NCI-H1694 treated with DMSO at 0.1 percent for 48 hours (cell line): ENCODE measurements at regions not wholly inside any gene's neighbourhood (a gene's known extent, or its start where the extent isn't known, plus 50 kb on each side); places are given as distances from the start of the nearest gene placed in this dataset.
"Not testable (repeated sequence)": the region's sequence is repeated elsewhere in the genome, so short reads cannot be mapped to it uniquely, and the experiment has no call there.

Experiments
- DNase-seq: peaks from one replicate; lab custom pipeline; 2025; lab: John Stamatoyannopoulos, UW

GRCh38 chr1:195933835-195934234 lies 674.4 kb downstream of the KCNT2 start:
- no peak for DNase-seq

GRCh38 chr1:195915826-195916225 lies 692.4 kb downstream of the KCNT2 start:
- no peak for DNase-seq

- no peak for DNase-seq
Observed at GRCh38 chr1:195909061-195909460, 699.2 kb downstream of the KCNT2 start.

GRCh38 chr1:195908121-195908520 lies 700.1 kb downstream of the KCNT2 start:
- DNase-seq: no peak

GRCh38 chr1:195903203-195903602 lies 705.0 kb downstream of the KCNT2 start:
- no peak for DNase-seq

GRCh38 chr1:195902779-195903178 lies 705.5 kb downstream of the KCNT2 start:
- DNase-seq: no peak

GRCh38 chr1:195899762-195900352 lies 708.4 kb downstream of the KCNT2 start:
- no peak for DNase-seq

- DNase-seq: no peak
Observed at GRCh38 chr1:195898924-195899323, 709.3 kb downstream of the KCNT2 start.

- DNase-seq: no peak
Observed at GRCh38 chr1:195898373-195898772, 709.9 kb downstream of the KCNT2 start.

GRCh38 chr1:195897076-195897475 lies 711.2 kb downstream of the KCNT2 start:
- DNase-seq: no peak

- no peak for DNase-seq
Observed at GRCh38 chr1:195894411-195894810, 713.8 kb downstream of the KCNT2 start.

- DNase-seq: no peak
Observed at GRCh38 chr1:195886000-195886399, 722.2 kb downstream of the KCNT2 start.

- no peak for DNase-seq
Observed at GRCh38 chr1:195878478-195878877, 729.8 kb downstream of the KCNT2 start.

GRCh38 chr1:195876792-195877191 lies 731.4 kb downstream of the KCNT2 start:
- no peak for DNase-seq

- DNase-seq: no peak
Observed at GRCh38 chr1:195872376-195872775, 735.9 kb downstream of the KCNT2 start.

GRCh38 chr1:195867638-195868037 lies 740.6 kb downstream of the KCNT2 start:
- no peak for DNase-seq

GRCh38 chr1:195866781-195867222 lies 741.4 kb downstream of the KCNT2 start:
- DNase-seq: no peak

- no peak for DNase-seq
Observed at GRCh38 chr1:195866091-195866780, 742.0 kb downstream of the KCNT2 start.

GRCh38 chr1:195851804-195852203 lies 756.4 kb downstream of the KCNT2 start:
- DNase-seq: no peak

- DNase-seq: no peak
Observed at GRCh38 chr1:195851016-195851601, 757.1 kb downstream of the KCNT2 start.

- DNase-seq: no peak
Observed at GRCh38 chr1:195849180-195849579, 759.1 kb downstream of the KCNT2 start.

GRCh38 chr1:195847957-195848875 lies 760.0 kb downstream of the KCNT2 start:
- not testable (repeated sequence) for DNase-seq
